ENCODE measurements at regions not wholly inside any gene's neighbourhood (a gene's known extent, or its start where the extent isn't known, plus 50 kb on each side); places are given as distances from the start of the nearest gene placed in this dataset.

GRCh38 chr14:62381311-62382070, 619.3 kb downstream of the SNAPC1 start:
- TF ChIP-seq CTCF (conservative IDR thresholded peaks at IDR 0.05; ENCODE audit: low read depth, low read length) (no peak), RAD21 (IDR thresholded peaks at IDR 0.05; ENCODE audit: low read length) (no peak), RCOR1 (IDR thresholded peaks at IDR 0.05; ENCODE audit: insufficient replicate concordance, low read length) (no peak), POLR2A (IDR thresholded peaks at IDR 0.05; ENCODE audit: low read depth, low read length) (no peak), MXI1 (IDR thresholded peaks at IDR 0.05; ENCODE audit: borderline replicate concordance, low read depth, low read length) (no peak), RFX5 (IDR thresholded peaks at IDR 0.05; ENCODE audit: low read depth, low read length) (no peak), SMC3 (IDR thresholded peaks at IDR 0.05; ENCODE audit: low read depth, low read length) (no peak), CEBPB (IDR thresholded peaks at IDR 0.05; ENCODE audit: low read depth, low read length) (no peak)
- TF ChIP-seq, protein P1, sequence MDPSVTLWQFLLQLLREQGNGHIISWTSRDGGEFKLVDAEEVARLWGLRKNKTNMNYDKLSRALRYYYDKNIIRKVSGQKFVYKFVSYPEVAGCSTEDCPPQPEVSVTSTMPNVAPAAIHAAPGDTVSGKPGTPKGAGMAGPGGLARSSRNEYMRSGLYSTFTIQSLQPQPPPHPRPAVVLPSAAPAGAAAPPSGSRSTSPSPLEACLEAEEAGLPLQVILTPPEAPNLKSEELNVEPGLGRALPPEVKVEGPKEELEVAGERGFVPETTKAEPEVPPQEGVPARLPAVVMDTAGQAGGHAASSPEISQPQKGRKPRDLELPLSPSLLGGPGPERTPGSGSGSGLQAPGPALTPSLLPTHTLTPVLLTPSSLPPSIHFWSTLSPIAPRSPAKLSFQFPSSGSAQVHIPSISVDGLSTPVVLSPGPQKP (IDR thresholded peaks at IDR 0.05; ENCODE audit: borderline replicate concordance, low read depth, low read length): no peak

Measured in IMR-90 (cell line).